Psoas muscle (tissue), 7 donors: ENCODE measurements at regions not wholly inside any gene's neighbourhood (a gene's known extent, or its start where the extent isn't known, plus 50 kb on each side); places are given as distances from the start of the nearest gene placed in this dataset.
"Not testable (repeated sequence)": the region's sequence is repeated elsewhere in the genome, so short reads cannot be mapped to it uniquely, and the experiment has no call there.

Source experiments
- ATAC-seq, 4 donors: fragments of 200-7000 bp; cut with Tn5 transposase; one replicate each; pipeline ENCODE4 v1.9.1; 2020; ENCODE audit warnings: moderate library complexity in 3 of 4, mild to moderate bottlenecking in 2 of 4
- DNase-seq, 2 donors: peaks; one replicate each; pipeline ENCODE4 v3.0.0-alpha.2; 2020
- H3K27ac ChIP-seq: fragments of 200-600 bp; one replicate; pipeline ENCODE4 v1.8.0; 2022
- H3K27me3 ChIP-seq, 3 donors: fragments of 200-600 bp in 1 of 3; one replicate each; pipeline versions ENCODE4 v1.6.1 to v1.8.0; 2013 to 2022; ENCODE audit warnings: low read length in 2 of 3, mild to moderate bottlenecking in 2 of 3, moderate library complexity in 1 of 3; ENCODE audit not compliant: insufficient read depth in 3 of 3
- H3K36me3 ChIP-seq, 2 donors: fragments of 200-600 bp in 1 of 2; one replicate each; pipeline versions ENCODE4 v1.6.1 to v1.8.0; 2013 to 2022; ENCODE audit warnings: low read depth in 1 of 2, mild to moderate bottlenecking in 1 of 2, moderate library complexity in 1 of 2; ENCODE audit not compliant: insufficient read depth in 1 of 2
- H3K4me1 ChIP-seq: fragments of 200-600 bp; one replicate; pipeline ENCODE4 v1.8.0; 2022
- H3K4me3 ChIP-seq: fragments of 200-600 bp; one replicate; pipeline ENCODE4 v1.8.0; 2022; ENCODE audit warnings: mild to moderate bottlenecking
- H3K9me3 ChIP-seq: fragments of 200-600 bp; one replicate; pipeline ENCODE4 v1.8.0; 2022
- WGBS, 3 donors: extraction: QIAGEN DNeasy Blood & Tissue Kit; methylation state at CpG; one replicate each; pipeline versions ENCODE4 v1.1.6 to v1.1.7; 2013; 5-methylcytosine and 5-hydroxymethylcytosine counted together
- intact Hi-C, 2 donors: fragments of 100-400 bp; cut with DNase I; formaldehyde crosslinking; loops; one replicate each; pipeline versions ENCODE4 v1.11.0 to v1.14.2; 2022
- TF ChIP-seq, protein P1 (sequence below): fragments of 200-600 bp; IDR thresholded peaks from one replicate; pipeline ENCODE4 v1.8.0; 2022; ENCODE audit warnings: antibody characterized with exemption
- donor health status: healthy with polysubstance abuse.
- donor health status: DM: no; HTN: no; CAD: no; lungs with moderate emphysema.
- donor health status: Bipolar disorder and iron deficiency.
- donor health status: healthy.
- donor health status: DM: yes; HTN: yes; CAD: no.
- donor health status: DM: no; HTN: no; CAD: no.
- donor health status: DM: yes; HTN: yes; CAD: no.

DNA sequence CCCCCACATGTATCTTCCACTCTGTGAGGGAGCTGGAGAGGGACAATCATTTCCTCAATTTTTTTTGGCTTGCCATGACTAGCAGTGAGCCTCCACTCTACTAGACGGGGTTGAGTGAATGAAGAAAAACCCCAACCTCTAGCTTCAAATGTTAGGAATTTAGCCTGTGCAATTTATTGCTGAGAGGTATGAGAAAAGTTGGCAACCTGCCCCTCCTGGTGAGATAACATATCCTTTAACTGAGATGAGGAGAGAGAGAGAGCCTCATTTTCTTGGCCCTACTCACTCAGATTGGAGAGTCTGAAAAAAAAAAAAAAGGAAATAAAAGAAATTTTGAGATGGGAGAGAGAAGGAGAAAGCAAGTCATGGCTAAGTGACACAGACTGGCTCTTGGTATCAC lies 218.2 kb upstream of the CARD18 start:
- no peaks in the 10 kb centered on the region for H3K4me1 ChIP-seq
- intact Hi-C loops = no loop called here
- 77 to 88% (median 83%) methylated on average over 1 of the region's 1 CpG for whole genome bisulfite sequencing, 3 donors
- H3K36me3 ChIP-seq = no peaks in the 10 kb centered on the region
- DNase-seq (no peak), ATAC-seq (no peak)
- H3K27me3 ChIP-seq = no peaks in the 10 kb centered on the region
- no peak overlapping the region for H3K4me3 ChIP-seq
- TF ChIP-seq, protein P1, sequence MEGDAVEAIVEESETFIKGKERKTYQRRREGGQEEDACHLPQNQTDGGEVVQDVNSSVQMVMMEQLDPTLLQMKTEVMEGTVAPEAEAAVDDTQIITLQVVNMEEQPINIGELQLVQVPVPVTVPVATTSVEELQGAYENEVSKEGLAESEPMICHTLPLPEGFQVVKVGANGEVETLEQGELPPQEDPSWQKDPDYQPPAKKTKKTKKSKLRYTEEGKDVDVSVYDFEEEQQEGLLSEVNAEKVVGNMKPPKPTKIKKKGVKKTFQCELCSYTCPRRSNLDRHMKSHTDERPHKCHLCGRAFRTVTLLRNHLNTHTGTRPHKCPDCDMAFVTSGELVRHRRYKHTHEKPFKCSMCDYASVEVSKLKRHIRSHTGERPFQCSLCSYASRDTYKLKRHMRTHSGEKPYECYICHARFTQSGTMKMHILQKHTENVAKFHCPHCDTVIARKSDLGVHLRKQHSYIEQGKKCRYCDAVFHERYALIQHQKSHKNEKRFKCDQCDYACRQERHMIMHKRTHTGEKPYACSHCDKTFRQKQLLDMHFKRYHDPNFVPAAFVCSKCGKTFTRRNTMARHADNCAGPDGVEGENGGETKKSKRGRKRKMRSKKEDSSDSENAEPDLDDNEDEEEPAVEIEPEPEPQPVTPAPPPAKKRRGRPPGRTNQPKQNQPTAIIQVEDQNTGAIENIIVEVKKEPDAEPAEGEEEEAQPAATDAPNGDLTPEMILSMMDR = no peak
- H3K27ac ChIP-seq = no peak overlapping the region
- H3K9me3 ChIP-seq = no peaks in the 10 kb centered on the region

DNA sequence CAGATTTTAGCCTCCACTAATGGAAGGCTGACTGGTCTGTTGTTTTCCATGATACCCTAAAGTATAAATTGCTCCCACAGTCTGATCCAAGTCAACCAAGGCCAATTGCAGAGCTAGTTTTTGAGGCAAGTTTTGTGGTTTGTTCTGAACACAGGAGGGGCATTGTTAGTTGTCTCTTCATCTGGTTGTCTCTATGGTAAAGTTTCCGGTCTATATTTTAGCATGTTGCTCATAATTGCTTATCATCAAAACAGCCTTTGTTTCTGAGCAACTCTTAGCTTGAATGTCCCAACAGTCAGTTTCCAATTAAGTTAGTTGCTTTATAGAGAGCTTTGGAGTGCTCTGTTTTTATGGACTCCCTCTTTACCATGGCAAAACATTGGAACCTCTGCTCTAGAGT lies 217.6 kb upstream of the CARD18 start:
- Histone ChIP-seq H3K27ac (no peak overlapping the region), H3K36me3 (no peaks in the 10 kb centered on the region), H3K27me3 (no peaks in the 10 kb centered on the region), H3K9me3 (no peaks in the 10 kb centered on the region), H3K4me1 (no peaks in the 10 kb centered on the region), H3K4me3 (no peak overlapping the region)
- intact Hi-C loops = no loop called here
- WGBS, 3 donors = 92 to 94% (median 94%) methylated on average over 1 of the region's 1 CpG
- no peak for ATAC-seq
- no peak for DNase-seq
- TF ChIP-seq, protein P1 = no peak

DNA sequence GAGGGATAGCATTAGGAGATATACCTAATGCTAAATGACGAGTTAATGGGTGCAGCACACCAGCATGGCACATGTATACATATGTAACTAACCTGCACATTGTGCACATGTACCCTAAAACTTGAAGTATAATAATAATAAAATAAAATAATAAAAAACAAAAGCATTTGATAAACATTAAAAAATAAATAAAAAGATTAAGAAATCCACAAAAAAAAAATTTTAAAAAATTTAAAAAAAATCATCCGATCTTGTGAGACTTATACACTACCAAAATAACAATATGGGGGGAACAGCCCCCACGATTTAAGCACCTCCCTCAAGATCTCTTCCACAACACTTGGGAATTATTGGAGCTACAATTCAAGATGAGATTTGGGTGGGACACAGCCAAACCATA lies 210.3 kb upstream of the CARD18 start:
- H3K4me3 ChIP-seq, H3K9me3 ChIP-seq, ATAC-seq, H3K27ac ChIP-seq, DNase-seq, H3K36me3 ChIP-seq, intact Hi-C loops, H3K27me3 ChIP-seq, H3K4me1 ChIP-seq: not testable (repeated sequence)
- WGBS, 3 donors = 93 to 96% (median 94%) methylated on average over 2 of the region's 3 CpGs

DNA sequence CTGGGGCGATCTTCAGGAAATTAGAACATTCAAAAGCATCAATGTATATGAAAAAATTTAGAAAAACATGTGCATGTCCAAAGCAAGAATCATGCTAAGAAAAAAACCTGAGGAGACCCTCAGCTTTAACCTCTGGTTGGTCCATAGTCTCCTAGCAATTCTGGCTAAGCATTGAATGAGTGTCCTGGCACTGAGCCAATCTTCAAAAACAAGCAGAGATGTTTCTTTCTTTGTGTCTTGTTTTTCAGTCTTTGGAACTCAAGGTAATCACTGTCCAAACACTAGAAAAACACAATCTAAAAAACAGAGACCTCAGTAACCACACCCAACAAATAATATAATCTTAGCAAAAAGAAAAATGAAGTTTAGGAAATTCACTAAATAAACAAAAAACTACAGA lies 205.4 kb upstream of the CARD18 start:
- Histone ChIP-seq H3K27me3 (no peaks in the 10 kb centered on the region), H3K4me3 (no peak overlapping the region), H3K27ac (no peak overlapping the region), H3K36me3 (no peaks in the 10 kb centered on the region), H3K9me3 (peaks cover 8% of the 10 kb centered on the region), H3K4me1 (no peaks in the 10 kb centered on the region)
- 92 to 93% (median 93%) methylated on average over 1 of the region's 1 CpG for WGBS, 3 donors
- TF ChIP-seq, protein P1 = no peak
- ATAC-seq (no peak), DNase-seq (no peak)
- intact Hi-C loops = no loop called here

DNA sequence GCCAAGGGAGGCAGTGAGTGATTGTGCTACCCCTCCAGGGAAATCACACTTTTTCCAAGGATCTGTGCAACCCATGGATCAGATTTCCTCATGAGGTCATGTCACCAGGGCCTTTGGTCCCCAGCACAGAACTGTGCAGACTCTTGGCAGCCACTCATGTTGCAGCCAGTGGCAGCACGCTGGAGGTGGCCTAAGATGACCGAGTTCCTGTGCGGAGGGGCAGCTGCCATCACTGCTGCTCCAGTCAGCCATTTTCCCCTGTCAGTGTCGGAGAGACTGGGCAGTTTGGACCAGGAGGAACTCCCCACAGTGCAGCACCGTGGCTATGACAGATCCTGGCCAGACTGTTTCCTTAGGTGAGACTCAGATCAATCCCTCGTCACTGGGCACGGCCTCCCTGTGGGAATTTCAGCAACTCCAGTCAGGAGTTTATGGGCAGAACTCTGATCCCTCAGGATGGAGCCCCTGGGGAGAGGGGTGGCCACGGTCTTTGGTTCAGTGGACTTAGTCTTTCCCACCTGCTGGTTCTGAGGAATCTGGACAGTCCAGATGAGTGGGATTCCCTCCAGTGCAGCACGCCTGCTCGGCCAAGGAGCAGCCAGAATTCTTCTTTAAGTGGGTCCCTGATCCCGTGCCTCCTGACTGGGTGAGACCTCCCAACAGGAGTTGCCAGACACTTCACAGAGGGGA lies 194.6 kb upstream of the CARD18 start:
- peaks cover 8% of the 10 kb centered on the region for H3K9me3 ChIP-seq
- TF ChIP-seq, protein P1 = no peak

More for the DNA sequence above, 194.6 kb upstream of the CARD18 start:
- H3K4me1 ChIP-seq = no peaks in the 10 kb centered on the region
- no peaks in the 10 kb centered on the region for H3K36me3 ChIP-seq
- ATAC-seq (no peak), DNase-seq (peak in 1 of 2 donors; percentile 23)
- no peak overlapping the region for H3K27ac ChIP-seq
- WGBS, 3 donors = 68 to 84% (median 74%) methylated on average over 11 of the region's 11 CpGs
- H3K4me3 ChIP-seq = no peak overlapping the region
- intact Hi-C loops = no loop called here
- H3K27me3 ChIP-seq = no peaks in the 10 kb centered on the region
